IMR-90 (cell line): ENCODE measurements at regions not wholly inside any gene's neighbourhood (a gene's known extent, or its start where the extent isn't known, plus 50 kb on each side); places are given as distances from the start of the nearest gene placed in this dataset.

Experiments used
- ATAC-seq: fragments of 200-7000 bp; cut with Tn5 transposase; 2 replicates; pipeline ENCODE4 v1.9.1; 2020; ENCODE audit warnings: low read depth, mild to moderate bottlenecking, moderate library complexity
- BruUV-seq: library from RNA; stranded (reverse); fragments of 400-500 nt; replicated peaks from 2 replicates; lab custom pipeline; 2021; lab: Mats Ljungman, UMichigan
- CTCF ChIA-PET: fragments of 300-600 bp; formaldehyde crosslinking; extraction: SDS; loops from one replicate; lab custom pipeline; 2021; ENCODE audit warnings: antibody characterized with exemption; lab: Yijun Ruan, JAX
- POLR2A ChIA-PET: fragments of 300-600 bp; sonication (Branson Sonifier 250); formaldehyde crosslinking; loops from one replicate; lab custom pipeline; 2022; ENCODE audit warnings: antibody characterized with exemption; ENCODE audit not compliant: unreplicated experiment; lab: Charles Lee
- DNase-seq: peaks from one replicate; pipeline ENCODE4 v3.0.0; 2013
- H2AFZ ChIP-seq: replicated peaks from 2 replicates; pipeline ENCODE3; 2013; ENCODE audit warnings: low read length, mild to moderate bottlenecking; ENCODE audit not compliant: poor library complexity
- H2AK5ac ChIP-seq: 2 replicates; pipeline ENCODE4 v1.6.1; 2013; ENCODE audit warnings: low read depth, low read length, inconsistent platforms
- H2AK9ac ChIP-seq: replicated peaks from 2 replicates; pipeline ENCODE3; 2013; ENCODE audit warnings: mild to moderate bottlenecking, low read depth, low read length, moderate library complexity; ENCODE audit not compliant: poor library complexity
- H2BK120ac ChIP-seq: 2 replicates; pipeline ENCODE4 v1.6.1; 2013; ENCODE audit warnings: low read depth, low read length, inconsistent platforms
- H2BK15ac ChIP-seq: 3 replicates; pipeline ENCODE4 v1.6.1; 2013; ENCODE audit warnings: low read depth, low read length, inconsistent platforms
- H2BK20ac ChIP-seq: 2 replicates; pipeline ENCODE4 v1.6.1; 2013; ENCODE audit warnings: low read depth, mild to moderate bottlenecking, inconsistent platforms, low read length, moderate library complexity
- H2BK5ac ChIP-seq: 2 replicates; pipeline ENCODE4 v1.6.1; 2013; ENCODE audit warnings: mild to moderate bottlenecking, low read depth, low read length, inconsistent platforms; ENCODE audit not compliant: poor library complexity, severe bottlenecking
- H3K14ac ChIP-seq: replicated peaks from 2 replicates; pipeline ENCODE4 v1.6.1; 2013; ENCODE audit warnings: low read depth, low read length, inconsistent platforms
- H3K18ac ChIP-seq: 2 replicates; pipeline ENCODE4 v1.6.1; 2013; ENCODE audit warnings: low read depth, low read length, control low read depth
- H3K23ac ChIP-seq: 2 replicates; pipeline ENCODE4 v1.6.1; 2013; ENCODE audit warnings: low read depth, low read length, inconsistent platforms
- H3K27ac ChIP-seq: 2 replicates; pipeline ENCODE4 v1.5.1; 2013; ENCODE audit warnings: mild to moderate bottlenecking, control low read depth, low read length; ENCODE audit not compliant: insufficient read depth
- H3K27me3 ChIP-seq: 2 replicates; pipeline ENCODE4 v1.6.1; 2013; ENCODE audit warnings: low read length; ENCODE audit not compliant: control insufficient read depth, insufficient read depth
- H3K36me3 ChIP-seq: 2 replicates; pipeline ENCODE4 v1.6.1; 2013; ENCODE audit warnings: low read length, mixed read lengths; ENCODE audit not compliant: control insufficient read depth, insufficient read depth
- H3K4ac ChIP-seq: 2 replicates; pipeline ENCODE4 v1.6.1; 2013; ENCODE audit warnings: low read depth, low read length, inconsistent platforms
- H3K4me1 ChIP-seq: 2 replicates; pipeline ENCODE4 v1.6.1; 2013; ENCODE audit warnings: low read length, mixed read lengths; ENCODE audit not compliant: control insufficient read depth, insufficient read depth
- H3K4me2 ChIP-seq: 2 replicates; pipeline ENCODE4 v1.6.1; 2013; ENCODE audit warnings: low read depth, mild to moderate bottlenecking, control low read depth, low read length, moderate library complexity
- H3K4me3 ChIP-seq: 2 replicates; pipeline ENCODE4 v1.5.1; 2013; ENCODE audit warnings: low read depth, mild to moderate bottlenecking, control low read depth, low read length, moderate library complexity; ENCODE audit not compliant: insufficient read depth
- H3K56ac ChIP-seq: 2 replicates; pipeline ENCODE4 v1.6.1; 2013; ENCODE audit warnings: low read length, inconsistent platforms; ENCODE audit not compliant: insufficient read depth; ENCODE audit errors: extremely low read depth
- H3K79me1 ChIP-seq, 2 experiments: 2 replicates each; pipeline ENCODE4 v1.6.1; 2013; ENCODE audit warnings: low read length in 2 of 2, inconsistent platforms in 1 of 2, low read depth in 1 of 2
- H3K9ac ChIP-seq: 2 replicates; pipeline ENCODE4 v1.6.1; 2013; ENCODE audit warnings: low read depth, low read length, control low read depth
- H3K9me1 ChIP-seq: 2 replicates; pipeline ENCODE4 v1.6.1; 2013; ENCODE audit warnings: low read length, inconsistent platforms; ENCODE audit not compliant: insufficient read depth
- H3K9me3 ChIP-seq: 2 replicates; pipeline ENCODE4 v1.6.1; 2013; ENCODE audit warnings: low read length; ENCODE audit not compliant: control insufficient read depth, insufficient read depth
- H4K20me1 ChIP-seq: 2 replicates; pipeline ENCODE4 v1.6.1; 2013; ENCODE audit warnings: low read length, inconsistent platforms; ENCODE audit not compliant: insufficient read depth
- H4K5ac ChIP-seq: 2 replicates; pipeline ENCODE4 v1.6.1; 2013; ENCODE audit warnings: mild to moderate bottlenecking, low read depth, low read length, control low read depth
- H4K8ac ChIP-seq, 2 experiments: 2 replicates each; pipeline ENCODE4 v1.6.1; 2013; ENCODE audit warnings: low read depth in 2 of 2, low read length in 2 of 2, control low read depth in 1 of 2, inconsistent platforms in 1 of 2
- H4K91ac ChIP-seq: 2 replicates; pipeline ENCODE4 v1.6.1; 2013; ENCODE audit warnings: low read depth, low read length, inconsistent platforms; ENCODE audit not compliant: insufficient read depth
- CEBPB ChIP-seq: IDR thresholded peaks from 2 replicates; pipeline ENCODE4 v1.6.1; 2012; ENCODE audit warnings: low read depth, low read length, improper control_type of control experiment
- CTCF ChIP-seq: conservative IDR thresholded peaks from 2 replicates; pipeline ENCODE4 v1.5.1; 2012; ENCODE audit warnings: mild to moderate bottlenecking, low read depth, low read length, improper control_type of control experiment
- FOS ChIP-seq: fragments of 150-350 bp; IDR thresholded peaks from 2 replicates; pipeline ENCODE4 v1.6.1; 2016; ENCODE audit warnings: low read depth, low read length
- MAZ ChIP-seq: IDR thresholded peaks from 2 replicates; pipeline ENCODE4 v1.6.1; 2012; ENCODE audit warnings: low read depth, mild to moderate bottlenecking, low read length, improper control_type of control experiment, moderate library complexity, borderline replicate concordance
- MXI1 ChIP-seq: IDR thresholded peaks from 2 replicates; pipeline ENCODE4 v1.6.1; 2012; ENCODE audit warnings: low read depth, mild to moderate bottlenecking, low read length, moderate library complexity, borderline replicate concordance
- POLR2A ChIP-seq: IDR thresholded peaks from 2 replicates; pipeline ENCODE4 v1.6.1; 2012; ENCODE audit warnings: mild to moderate bottlenecking, low read depth, low read length
- RAD21 ChIP-seq: IDR thresholded peaks from 2 replicates; pipeline ENCODE4 v1.6.1; 2012; ENCODE audit warnings: low read length, improper control_type of control experiment
- RCOR1 ChIP-seq: IDR thresholded peaks from 2 replicates; pipeline ENCODE4 v1.6.1; 2012; ENCODE audit warnings: mild to moderate bottlenecking, low read length, improper control_type of control experiment; ENCODE audit not compliant: insufficient replicate concordance
- RFX5 ChIP-seq: IDR thresholded peaks from 2 replicates; pipeline ENCODE4 v1.8.0; 2012; ENCODE audit warnings: low read depth, mild to moderate bottlenecking, low read length, moderate library complexity
- WGBS, 2 experiments: methylation state at CpG; one replicate each; pipeline versions ENCODE4 v1.1.5 to v1.1.7; 2013; ENCODE audit warnings: missing lambda C conversion rate in 2 of 2; ENCODE audit not compliant: insufficient read length in 1 of 2; ENCODE audit errors: extremely low coverage in 2 of 2; 5-methylcytosine and 5-hydroxymethylcytosine counted together
- dilution Hi-C: fragments of 300-500 bp; cut with HindIII; formaldehyde crosslinking; loops from one replicate; pipeline ENCODE4 v1.14.3; 2018; ENCODE audit warnings: low sequenced_read_pairs; ENCODE audit not compliant: unreplicated experiment
- in situ Hi-C: fragments of 300-500 bp; cut with MboI; formaldehyde crosslinking; loops from 3 replicates; pipeline ENCODE4 v1.14.3; 2019; ENCODE audit warnings: low sequenced_read_pairs, inconsistent platforms, mixed read lengths
- intact Hi-C: fragments of 100-400 bp; cut with micrococcal nuclease; formaldehyde crosslinking; loops from 2 replicates; pipeline ENCODE4 v1.10.0; 2022

GRCh38 chr2:193502363-193503035 lies 1307.8 kb upstream of the TMEFF2 start:
- H2AK9ac ChIP-seq: no peak overlapping the region
- intact Hi-C loops: no loop called here

More at GRCh38 chr2:193502363-193503035, 1307.8 kb upstream of the TMEFF2 start:
- no peak overlapping the region for H2AFZ ChIP-seq
- ChIA-PET POLR2A (no interaction called here), CTCF (no interaction called here)
- no peak overlapping the region for H2BK20ac ChIP-seq
- H4K8ac ChIP-seq: no peak overlapping the region
- in situ Hi-C loops (no loop called here), dilution Hi-C loops (no loop called here)
- no peaks in the 10 kb centered on the region for H4K20me1 ChIP-seq
- WGBS, 2 experiments: 87% methylated on average over 23 of the region's 42 CpGs; no CpG with 5 or more reads in 1 of the 2 experiments
- TF ChIP-seq MXI1 (no peak), CTCF (no peak), RAD21 (no peak), FOS (no peak), CEBPB (no peak), MAZ (no peak), RFX5 (no peak), RCOR1 (no peak), POLR2A (no peak)
- H2AK5ac ChIP-seq: no peak overlapping the region
- no peak for DNase-seq
- H2BK5ac ChIP-seq: no peak overlapping the region
- BruUV-seq: no TSS peak
- no peaks in the 10 kb centered on the region for H3K27me3 ChIP-seq
- H3K4me3 ChIP-seq: no peak overlapping the region
- H4K91ac ChIP-seq: no peak overlapping the region
- no peak overlapping the region for H3K18ac ChIP-seq
- H3K4me1 ChIP-seq: no peaks in the 10 kb centered on the region
- no peak overlapping the region for H3K4ac ChIP-seq
- H3K36me3 ChIP-seq: no peaks in the 10 kb centered on the region
- no peak overlapping the region for H3K4me2 ChIP-seq
- no peaks in the 10 kb centered on the region for H3K79me1 ChIP-seq
- ATAC-seq: no peak
- H3K56ac ChIP-seq: no peak overlapping the region
- no peaks in the 10 kb centered on the region for H3K9me1 ChIP-seq
- no peak overlapping the region for H2BK15ac ChIP-seq
- H3K9me3 ChIP-seq: peaks cover 12% of the 10 kb centered on the region
- no peak overlapping the region for H3K14ac ChIP-seq
- no peak overlapping the region for H3K9ac ChIP-seq
- no peak overlapping the region for H4K5ac ChIP-seq
- H2BK120ac ChIP-seq: no peak overlapping the region
- H3K27ac ChIP-seq: no peak overlapping the region
- no peak overlapping the region for H3K23ac ChIP-seq
